C1 segment of cervical spinal cord (tissue), 14 donors: ENCODE measurements at regions not wholly inside any gene's neighbourhood (a gene's known extent, or its start where the extent isn't known, plus 50 kb on each side); places are given as distances from the start of the nearest gene placed in this dataset.

Experiments used
- DNase-seq, 14 donors: peaks; one replicate each; lab custom pipeline; 2025; lab: John Stamatoyannopoulos, UW

GRCh38 chr6:1257778-1258177 lies 54.1 kb upstream of the FOXQ1 start:
- no peak for DNase-seq

DNA sequence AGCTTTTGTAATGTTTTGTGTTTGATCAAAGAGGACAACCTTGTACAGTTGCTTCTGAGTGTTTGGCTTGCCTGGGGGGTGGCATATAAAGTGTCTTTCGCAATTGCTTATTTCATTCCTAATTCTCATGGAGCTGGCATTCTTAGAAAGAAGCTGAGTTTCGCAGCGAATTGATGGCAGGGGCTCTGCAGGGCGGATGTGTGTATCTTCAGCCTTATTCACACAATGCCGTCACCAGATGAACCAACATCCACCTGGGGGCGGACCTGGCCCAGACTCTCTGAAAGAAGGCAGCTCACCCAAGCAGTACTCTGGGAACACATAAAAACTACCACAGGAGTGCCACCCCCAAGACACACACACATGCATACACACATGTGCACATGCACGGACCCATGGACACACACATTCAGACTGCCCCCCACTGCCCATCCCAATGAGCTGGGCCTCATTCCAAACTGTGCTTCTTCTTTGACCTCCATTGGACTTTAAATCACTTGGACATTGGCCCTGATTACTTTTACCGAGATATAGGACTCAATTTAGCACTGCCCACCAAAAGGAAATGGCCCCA lies 55.4 kb upstream of the FOXQ1 start:
- DNase-seq, result no peak

- peak in 1 of 14 donors; percentile 89 for DNase-seq
These were observed 56.1 kb upstream of the FOXQ1 start for GRCh38 chr6:1255636-1256365.

DNA sequence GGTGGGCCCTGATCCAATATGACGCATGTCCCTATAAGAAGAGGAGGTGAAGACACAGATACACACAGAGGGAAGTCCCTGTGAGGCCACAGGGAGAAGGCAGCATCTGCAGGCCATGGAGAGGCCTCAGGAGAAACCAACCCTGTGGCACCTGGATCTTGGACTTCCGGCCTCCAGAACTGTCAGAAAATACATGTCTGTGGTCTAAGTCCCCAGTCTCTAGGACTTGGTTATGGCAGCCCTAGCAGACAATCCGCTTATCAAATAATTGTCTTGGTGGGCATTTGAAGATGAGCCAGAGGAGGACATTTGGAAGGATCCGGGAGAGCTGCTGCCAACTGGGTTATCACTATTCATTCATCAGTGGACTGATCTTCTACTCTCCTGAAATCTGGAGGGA lies 57.6 kb upstream of the FOXQ1 start:
- no peak for DNase-seq

GRCh38 chr6:1253816-1254215 lies 58.1 kb upstream of the FOXQ1 start:
- no peak for DNase-seq

- no peak for DNase-seq
These were observed 60.4 kb upstream of the FOXQ1 start for GRCh38 chr6:1251198-1252155.

- no peak for DNase-seq
These were observed 61.3 kb upstream of the FOXQ1 start for GRCh38 chr6:1250489-1251197.

GRCh38 chr6:1247894-1248293 lies 64.0 kb upstream of the FOXQ1 start:
- no peak for DNase-seq

DNA sequence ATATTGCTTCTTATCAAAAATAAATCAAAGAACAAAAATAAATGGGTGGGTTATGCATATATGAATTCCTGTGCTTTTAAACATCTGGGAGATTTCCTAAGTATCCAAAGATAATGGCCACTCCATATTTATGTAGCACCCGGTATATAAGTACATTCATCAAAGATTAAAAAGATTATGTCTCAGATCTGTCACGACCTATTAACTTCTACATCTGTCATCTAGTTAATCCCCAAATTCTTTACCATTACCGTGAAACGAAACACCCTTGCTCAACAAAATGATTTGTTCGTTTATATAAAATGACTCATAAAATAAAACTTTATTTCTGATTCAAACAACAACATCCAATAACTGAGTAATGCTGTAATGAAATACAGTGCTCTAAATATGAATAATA lies 64.8 kb upstream of the FOXQ1 start:
- no peak for DNase-seq

DNA sequence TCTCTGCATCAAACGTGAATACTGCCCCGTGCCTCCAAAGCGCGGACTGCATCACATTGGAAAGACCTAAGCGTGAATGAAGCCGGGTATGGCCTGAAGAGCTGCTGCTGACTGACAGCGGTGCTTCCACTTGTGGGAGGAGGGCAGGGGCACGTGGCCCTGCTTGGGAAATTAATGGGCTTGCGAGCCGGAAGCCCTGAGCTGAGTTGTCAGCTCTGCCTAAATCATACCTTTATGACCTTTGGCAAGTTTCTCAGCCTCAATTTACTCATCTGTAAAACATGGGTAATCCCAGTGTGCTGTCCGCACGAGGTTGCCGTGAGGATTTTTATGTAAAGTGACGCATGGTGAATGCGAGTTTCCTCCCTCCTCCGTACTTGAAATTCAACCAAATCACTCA lies 67.0 kb upstream of the FOXQ1 start:
- DNase-seq, result no peak

- no peak for DNase-seq
These were observed 67.6 kb upstream of the FOXQ1 start for GRCh38 chr6:1244278-1244677.

DNA sequence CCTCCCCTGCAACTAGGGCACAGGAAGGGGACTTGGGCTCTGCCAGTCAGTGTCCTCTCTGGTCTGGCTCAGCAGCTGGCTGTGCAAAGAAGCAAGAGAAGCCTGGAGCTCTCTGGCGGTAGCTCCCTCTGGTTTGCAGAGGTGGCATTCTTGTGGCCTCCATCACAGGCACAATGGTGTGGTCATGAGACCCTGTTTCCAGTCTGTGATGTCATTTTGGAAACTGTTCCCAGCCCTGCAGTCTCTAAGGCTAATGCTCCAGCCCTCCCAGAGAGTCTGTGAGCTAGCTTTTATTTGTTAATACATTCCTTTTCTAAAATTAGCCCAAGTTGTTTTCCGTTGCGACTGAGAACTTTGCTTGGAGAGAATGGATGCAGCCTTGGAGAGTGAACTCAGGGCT lies 69.5 kb upstream of the FOXQ1 start:
- DNase-seq, result no peak

- peak in 1 of 14 donors; percentile 34 for DNase-seq
These were observed 69.9 kb upstream of the FOXQ1 start for GRCh38 chr6:1242021-1242420.

DNA sequence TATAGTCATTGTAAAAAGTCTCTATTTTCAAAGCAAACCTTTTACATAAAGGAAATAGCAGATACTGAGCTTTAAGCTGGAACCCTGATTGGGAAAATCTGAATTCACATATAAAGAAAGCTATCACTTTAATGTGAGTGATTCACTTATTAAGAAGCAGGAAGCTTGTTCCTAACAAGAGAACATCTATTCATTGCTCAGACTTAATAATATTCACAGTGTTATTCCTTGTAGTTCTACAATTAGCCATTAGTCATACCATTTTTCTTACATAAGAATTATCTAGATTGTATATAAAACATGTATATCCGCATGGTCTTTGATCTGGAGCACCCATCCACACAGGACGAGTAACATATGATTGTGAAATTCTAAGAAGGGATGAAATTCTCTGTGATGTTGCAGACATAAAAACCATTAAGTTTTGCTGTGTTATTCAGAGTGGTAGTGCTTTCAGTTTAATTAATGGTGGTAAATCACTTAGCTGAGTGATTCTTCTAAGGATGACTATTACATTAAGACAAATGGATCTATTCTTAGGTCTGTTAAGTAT lies 71.1 kb upstream of the FOXQ1 start:
- DNase-seq, result no peak

DNA sequence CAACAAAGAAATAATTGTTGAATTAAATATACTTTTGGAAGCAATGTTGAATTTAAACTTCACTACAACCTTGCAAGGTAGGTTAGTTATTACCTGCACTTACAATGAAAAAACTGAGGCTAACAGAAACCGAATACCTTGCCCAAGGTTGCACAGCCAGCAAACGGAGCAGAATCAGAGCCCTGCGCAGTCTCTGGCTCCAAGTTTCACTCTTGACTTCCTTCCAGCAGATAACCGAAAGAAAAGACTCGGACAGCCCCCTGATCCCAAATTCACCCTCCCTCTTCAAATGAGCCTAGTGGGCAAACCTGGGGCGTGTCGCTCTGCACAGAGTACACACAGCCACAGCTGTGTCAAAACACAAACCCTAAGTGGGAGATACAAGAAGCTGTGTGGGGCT lies 72.1 kb upstream of the FOXQ1 start:
- no peak for DNase-seq

GRCh38 chr6:1238040-1238439 lies 73.9 kb upstream of the FOXQ1 start:
- DNase-seq, result no peak

GRCh38 chr6:1237636-1238035 lies 74.3 kb upstream of the FOXQ1 start:
- no peak for DNase-seq

DNA sequence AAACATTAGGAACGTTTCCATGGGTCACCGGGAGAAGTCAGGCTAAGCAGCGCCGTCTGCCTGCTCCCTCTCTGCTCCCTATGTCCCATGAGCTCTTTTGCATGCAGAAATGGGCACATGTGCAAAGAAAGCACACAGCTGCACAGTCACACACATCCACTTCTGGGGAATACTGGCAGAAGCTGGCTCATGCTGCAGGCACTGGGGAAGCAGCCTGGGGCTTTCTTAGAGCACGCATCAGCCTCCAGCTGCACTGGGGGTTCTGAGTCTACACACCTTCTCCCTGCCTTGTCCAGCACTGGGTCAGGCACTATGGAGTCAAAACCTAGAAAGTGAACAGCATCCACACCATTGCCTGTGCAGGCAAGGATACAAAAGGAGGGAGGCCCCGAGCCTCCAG lies 76.1 kb upstream of the FOXQ1 start:
- no peak for DNase-seq

- no peak for DNase-seq
These were observed 78.0 kb upstream of the FOXQ1 start for GRCh38 chr6:1233924-1234323.

DNA sequence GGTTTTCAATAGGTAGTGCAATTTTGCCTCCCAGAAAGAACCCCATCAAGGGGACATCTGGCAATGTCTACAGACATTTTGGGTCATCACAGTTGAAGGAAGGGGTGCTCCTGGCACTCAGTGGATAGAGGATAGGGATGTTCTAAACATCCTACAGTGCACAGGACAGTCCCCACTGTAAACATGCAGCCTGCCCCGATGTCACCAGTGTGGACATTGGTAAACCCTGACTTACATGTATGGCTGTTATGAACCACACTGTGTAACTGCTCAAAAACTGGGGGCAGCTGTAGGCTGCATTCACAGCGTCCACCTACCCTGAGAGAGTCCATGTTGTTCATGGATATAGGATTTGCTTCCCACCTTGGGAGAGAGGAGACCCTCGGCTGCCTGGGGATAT lies 79.3 kb upstream of the FOXQ1 start:
- no peak for DNase-seq

GRCh38 chr6:1231941-1232340 lies 80.0 kb upstream of the FOXQ1 start:
- no peak for DNase-seq
